ENCODE measurements at regions not wholly inside any gene's neighbourhood (a gene's known extent, or its start where the extent isn't known, plus 50 kb on each side); places are given as distances from the start of the nearest gene placed in this dataset.

- no peak overlapping the region for H3K4me2 ChIP-seq
- H3K27ac ChIP-seq (ENCODE audit: low read depth in 2 of 2, low read length in 1 of 2) = no peak overlapping the region
- H4K20me1 ChIP-seq (ENCODE audit: insufficient read depth) = no peaks in the 10 kb centered on the region
- ChIA-PET POLR2A (no interaction called here), CTCF (interaction anchor here (1.3 kb wide), 1 partner anchor 173 kb away, joined by 4 read pairs; no protein-coding TSS in a partner anchor)
- TF ChIP-seq TAF1 (IDR thresholded peaks at IDR 0.05; ENCODE audit: borderline replicate concordance, low read depth, low read length) (no peak), USF2 (IDR thresholded peaks at IDR 0.05; ENCODE audit: borderline replicate concordance, low read depth, low read length) (no peak), TEAD4 (IDR thresholded peaks at IDR 0.05; ENCODE audit: borderline replicate concordance, insufficient read depth) (no peak), MXI1 (IDR thresholded peaks at IDR 0.05; ENCODE audit: low read depth, low read length) (no peak), CHD2 (IDR thresholded peaks at IDR 0.05; ENCODE audit: low read length, partially characterized antibody) (no peak), RCOR1 (IDR thresholded peaks at IDR 0.05; ENCODE audit: low read length) (no peak), RAD21 (IDR thresholded peaks at IDR 0.05; ENCODE audit: low read length) (no peak), SIN3A (IDR thresholded peaks at IDR 0.05; ENCODE audit: borderline replicate concordance, low read depth, low read length) (no peak), RXRA (IDR thresholded peaks at IDR 0.05; ENCODE audit: borderline replicate concordance, low read depth) (no peak), TCF12 (IDR thresholded peaks at IDR 0.05) (no peak), FOXJ3 (CRISPR knock-in tag; IDR thresholded peaks at IDR 0.05) (no peak), GABPA (IDR thresholded peaks at IDR 0.05; ENCODE audit: low read depth) (no peak), ZBTB33 (IDR thresholded peaks at IDR 0.05; ENCODE audit: borderline replicate concordance, low read depth) (no peak), CTCF (IDR thresholded peaks at IDR 0.05) (no peak), EP300 (IDR thresholded peaks at IDR 0.05; ENCODE audit: borderline replicate concordance in 1 of 2, low read depth in 1 of 2, low read length in 1 of 2) (no peak), MEF2A (IDR thresholded peaks at IDR 0.05; ENCODE audit: borderline replicate concordance, low read depth) (no peak)
- TF ChIP-seq, protein P1, sequence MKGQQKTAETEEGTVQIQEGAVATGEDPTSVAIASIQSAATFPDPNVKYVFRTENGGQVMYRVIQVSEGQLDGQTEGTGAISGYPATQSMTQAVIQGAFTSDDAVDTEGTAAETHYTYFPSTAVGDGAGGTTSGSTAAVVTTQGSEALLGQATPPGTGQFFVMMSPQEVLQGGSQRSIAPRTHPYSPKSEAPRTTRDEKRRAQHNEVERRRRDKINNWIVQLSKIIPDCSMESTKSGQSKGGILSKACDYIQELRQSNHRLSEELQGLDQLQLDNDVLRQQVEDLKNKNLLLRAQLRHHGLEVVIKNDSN (IDR thresholded peaks at IDR 0.05; ENCODE audit: borderline replicate concordance, low read depth) = no peak
- TF ChIP-seq, protein P2, sequence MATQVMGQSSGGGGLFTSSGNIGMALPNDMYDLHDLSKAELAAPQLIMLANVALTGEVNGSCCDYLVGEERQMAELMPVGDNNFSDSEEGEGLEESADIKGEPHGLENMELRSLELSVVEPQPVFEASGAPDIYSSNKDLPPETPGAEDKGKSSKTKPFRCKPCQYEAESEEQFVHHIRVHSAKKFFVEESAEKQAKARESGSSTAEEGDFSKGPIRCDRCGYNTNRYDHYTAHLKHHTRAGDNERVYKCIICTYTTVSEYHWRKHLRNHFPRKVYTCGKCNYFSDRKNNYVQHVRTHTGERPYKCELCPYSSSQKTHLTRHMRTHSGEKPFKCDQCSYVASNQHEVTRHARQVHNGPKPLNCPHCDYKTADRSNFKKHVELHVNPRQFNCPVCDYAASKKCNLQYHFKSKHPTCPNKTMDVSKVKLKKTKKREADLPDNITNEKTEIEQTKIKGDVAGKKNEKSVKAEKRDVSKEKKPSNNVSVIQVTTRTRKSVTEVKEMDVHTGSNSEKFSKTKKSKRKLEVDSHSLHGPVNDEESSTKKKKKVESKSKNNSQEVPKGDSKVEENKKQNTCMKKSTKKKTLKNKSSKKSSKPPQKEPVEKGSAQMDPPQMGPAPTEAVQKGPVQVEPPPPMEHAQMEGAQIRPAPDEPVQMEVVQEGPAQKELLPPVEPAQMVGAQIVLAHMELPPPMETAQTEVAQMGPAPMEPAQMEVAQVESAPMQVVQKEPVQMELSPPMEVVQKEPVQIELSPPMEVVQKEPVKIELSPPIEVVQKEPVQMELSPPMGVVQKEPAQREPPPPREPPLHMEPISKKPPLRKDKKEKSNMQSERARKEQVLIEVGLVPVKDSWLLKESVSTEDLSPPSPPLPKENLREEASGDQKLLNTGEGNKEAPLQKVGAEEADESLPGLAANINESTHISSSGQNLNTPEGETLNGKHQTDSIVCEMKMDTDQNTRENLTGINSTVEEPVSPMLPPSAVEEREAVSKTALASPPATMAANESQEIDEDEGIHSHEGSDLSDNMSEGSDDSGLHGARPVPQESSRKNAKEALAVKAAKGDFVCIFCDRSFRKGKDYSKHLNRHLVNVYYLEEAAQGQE (IDR thresholded peaks at IDR 0.05; ENCODE audit: low read depth, low read length) = no peak
- TF ChIP-seq, protein P3, sequence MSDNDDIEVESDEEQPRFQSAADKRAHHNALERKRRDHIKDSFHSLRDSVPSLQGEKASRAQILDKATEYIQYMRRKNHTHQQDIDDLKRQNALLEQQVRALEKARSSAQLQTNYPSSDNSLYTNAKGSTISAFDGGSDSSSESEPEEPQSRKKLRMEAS (IDR thresholded peaks at IDR 0.05; ENCODE audit: low read depth) = no peak
- H3K9me2 ChIP-seq = no peaks in the 10 kb centered on the region
- no peaks in the 10 kb centered on the region; a peak in 1 of 4 replicates for H3K4me1 ChIP-seq (ENCODE audit: control insufficient read depth in 1 of 2, insufficient read depth in 2 of 2, low read depth in 1 of 2, low read length in 1 of 2)
- H3K27me3 ChIP-seq (ENCODE audit: insufficient read depth) = no peaks in the 10 kb centered on the region
- WGBS (ENCODE audit: low lambda C conversion rate) = 91% methylated on average over 1 of the region's 1 CpG
- no peak overlapping the region for H2AFZ ChIP-seq (ENCODE audit: low read depth)
- no peak for DNase-seq
- no peak overlapping the region for H3K4me3 ChIP-seq (ENCODE audit: low read depth in 2 of 2, low read length in 1 of 2)
- no peaks in the 10 kb centered on the region for H3K9me3 ChIP-seq
- peaks cover 11% of the 10 kb centered on the region for H3F3A ChIP-seq (replicated peaks; ENCODE audit: insufficient read depth)
- H3K79me2 ChIP-seq (ENCODE audit: insufficient read depth) = no peaks in the 10 kb centered on the region
- no peak overlapping the region for H3K9ac ChIP-seq
- H3K36me3 ChIP-seq (replicated peaks in 1 of 2; ENCODE audit: control insufficient read depth in 1 of 2, insufficient read depth in 2 of 2, low read length in 1 of 2) = no peaks in the 10 kb centered on the region
These were observed 171.1 kb upstream of the MARCKS start for GRCh38 chr6:113686049-113686448.

All from SK-N-SH (cell line).